Fibroblast of skin of right biceps (primary cell): ENCODE measurements at regions not wholly inside any gene's neighbourhood (a gene's known extent, or its start where the extent isn't known, plus 50 kb on each side); places are given as distances from the start of the nearest gene placed in this dataset.
A peak's percentile ranks its signal among the peaks of the same experiment; 100 is the strongest.
"Not testable (repeated sequence)": the region's sequence is repeated elsewhere in the genome, so short reads cannot be mapped to it uniquely, and the experiment has no call there.

Source experiments
- DNase-seq: peaks from one replicate; pipeline ENCODE4 v3.0.0-alpha.2; 2013

DNA sequence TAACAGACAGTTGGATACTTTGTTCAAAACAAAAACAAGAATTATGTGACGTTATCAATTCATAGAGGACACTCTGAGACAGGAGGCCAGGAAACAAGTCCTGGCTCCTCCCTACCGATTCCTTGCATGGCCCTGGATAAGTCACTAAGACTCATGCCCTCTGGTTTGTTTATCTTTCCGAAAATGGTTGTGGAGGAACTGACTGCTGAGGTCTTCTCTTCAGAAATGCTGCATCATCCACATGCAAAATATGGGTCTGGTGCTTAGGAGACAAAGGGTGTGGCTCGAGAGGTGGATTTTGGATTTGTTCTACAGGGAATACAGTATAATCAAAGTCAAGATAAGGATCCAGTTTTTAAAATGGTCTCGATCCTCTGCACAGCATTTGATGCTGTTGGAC, 130.9 kb downstream of the RELL1 start:
- DNase-seq = no peak

- not testable (repeated sequence) for DNase-seq
These were observed 136.3 kb downstream of the RELL1 start for GRCh38 chr4:37549866-37550265.

DNA sequence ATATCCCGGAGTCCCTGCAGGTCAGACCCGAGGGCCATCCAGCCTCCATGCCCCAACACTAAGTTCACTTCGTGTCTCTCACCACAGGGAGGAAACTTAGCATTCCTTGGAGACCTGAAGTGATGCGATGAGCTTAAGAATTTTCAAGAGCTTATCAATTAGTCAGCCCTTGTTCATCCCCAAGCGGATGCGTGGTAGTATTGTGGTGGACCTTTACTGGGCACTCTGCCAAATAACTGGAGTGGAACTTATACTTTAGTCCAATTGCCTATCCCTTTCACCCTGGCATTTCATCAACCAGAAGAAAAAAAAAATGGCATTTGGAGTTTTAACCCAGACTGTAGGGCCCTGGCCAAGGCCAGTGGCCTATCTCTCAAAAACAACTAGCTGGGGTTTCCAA, 137.1 kb downstream of the RELL1 start:
- DNase-seq = peak; percentile 84

- DNase-seq = no peak
These were observed 139.6 kb downstream of the RELL1 start for GRCh38 chr4:37546586-37546985.

DNA sequence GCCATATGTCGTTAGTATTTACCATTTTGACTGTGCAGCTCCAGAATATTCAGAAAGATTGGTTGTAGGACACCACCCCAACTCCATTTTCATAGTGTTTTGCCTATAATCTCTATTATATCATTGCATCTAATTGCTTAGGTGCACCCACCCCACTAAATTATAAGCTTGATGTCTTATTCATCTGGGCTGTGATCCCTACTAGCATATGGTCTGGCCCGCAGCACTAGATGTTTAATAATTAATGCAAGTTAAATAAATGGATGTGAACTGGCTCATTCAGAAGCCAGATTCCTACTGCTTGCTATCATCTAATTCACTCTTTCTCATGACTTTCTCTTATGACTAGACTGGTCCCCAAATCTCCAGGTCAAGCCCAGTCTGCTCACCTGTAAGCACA, 143.5 kb downstream of the RELL1 start:
- no peak for DNase-seq

- DNase-seq = no peak
These were observed 144.2 kb downstream of the RELL1 start for GRCh38 chr4:37541956-37542355.

- no peak for DNase-seq
These were observed 145.7 kb downstream of the RELL1 start for GRCh38 chr4:37540486-37540885.

DNA sequence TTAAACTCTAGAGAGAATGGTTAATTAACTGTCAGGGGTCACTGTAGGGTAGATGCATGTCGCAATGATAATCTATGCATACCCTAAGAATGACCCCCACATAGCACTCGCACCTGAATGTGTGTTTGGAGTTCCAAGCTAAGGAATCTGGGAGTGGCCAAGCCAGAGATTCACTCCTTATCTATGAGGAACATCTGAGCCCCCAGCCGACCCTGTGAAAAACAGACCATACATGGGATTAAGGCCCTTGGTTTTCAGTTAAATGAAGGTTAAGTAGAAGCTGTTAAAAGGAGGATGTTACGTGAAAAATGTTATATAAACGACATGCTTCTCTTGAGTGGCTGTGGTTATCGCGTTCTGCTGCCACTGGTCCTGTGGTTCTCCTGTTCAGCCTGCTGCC, 147.2 kb downstream of the RELL1 start:
- no peak for DNase-seq

GRCh38 chr4:37537484-37537883, 148.7 kb downstream of the RELL1 start:
- no peak for DNase-seq

GRCh38 chr4:37535872-37536271, 150.3 kb downstream of the RELL1 start:
- DNase-seq = no peak

GRCh38 chr4:37533286-37534033, 152.7 kb downstream of the RELL1 start:
- no peak for DNase-seq

GRCh38 chr4:37531151-37531550, 155.0 kb downstream of the RELL1 start:
- no peak for DNase-seq

- no peak for DNase-seq
These were observed 155.7 kb downstream of the RELL1 start for GRCh38 chr4:37530451-37530850.

DNA sequence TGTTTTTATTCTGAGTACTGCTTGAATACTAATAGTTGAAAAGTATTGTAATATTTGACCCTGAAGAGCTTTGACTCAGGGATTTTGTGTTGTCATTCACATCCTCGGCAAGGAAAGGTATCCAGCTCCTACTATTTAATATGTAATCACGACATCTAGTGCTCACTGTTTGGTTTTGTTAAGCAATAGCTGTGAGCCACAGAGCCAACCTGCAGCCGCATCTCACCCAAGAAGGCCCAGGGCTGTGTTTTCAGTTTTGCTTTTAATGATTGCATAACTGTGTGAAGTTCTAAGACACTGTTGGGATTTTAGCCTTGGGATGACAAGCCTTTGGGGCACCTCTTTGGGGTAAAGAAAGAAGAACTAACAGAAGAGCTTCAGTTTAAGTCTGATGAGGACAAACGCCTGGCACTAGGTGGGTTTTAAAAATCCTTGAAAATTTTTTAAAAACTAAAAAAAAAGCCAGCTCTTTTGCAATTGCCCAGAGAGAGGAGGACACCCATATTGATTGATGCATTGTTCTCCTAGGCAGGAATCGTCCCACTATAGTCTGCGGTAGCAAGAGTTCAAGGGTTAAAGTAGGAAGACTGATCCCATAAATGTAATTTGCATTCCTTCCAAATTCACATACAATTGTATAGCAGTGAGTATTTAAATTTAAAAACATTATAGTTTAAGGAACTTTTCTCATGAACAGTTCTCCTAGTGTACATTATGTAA, 157.8 kb downstream of the RELL1 start:
- DNase-seq = no peak

DNA sequence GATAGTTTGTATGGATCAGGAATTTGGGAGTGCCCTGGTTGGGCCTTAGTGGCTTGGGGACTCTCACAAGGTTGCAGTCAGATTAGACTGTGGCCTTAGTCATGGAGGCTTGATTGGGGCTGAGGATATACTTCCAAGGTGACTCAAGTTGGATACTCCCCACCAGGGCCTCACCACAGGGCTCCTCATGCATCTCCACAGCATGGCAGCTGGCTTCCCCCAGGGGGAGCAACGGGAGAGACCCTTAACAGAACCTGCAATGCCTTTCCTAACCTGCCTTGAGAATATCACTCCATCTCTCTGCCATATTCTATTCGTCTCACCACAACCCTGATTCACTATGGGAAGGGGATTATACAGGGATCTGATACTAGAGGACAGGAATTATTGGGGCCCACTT, 161.9 kb downstream of the RELL1 start:
- DNase-seq = no peak

GRCh38 chr4:37522996-37523395, 163.2 kb downstream of the RELL1 start:
- DNase-seq = no peak

DNA sequence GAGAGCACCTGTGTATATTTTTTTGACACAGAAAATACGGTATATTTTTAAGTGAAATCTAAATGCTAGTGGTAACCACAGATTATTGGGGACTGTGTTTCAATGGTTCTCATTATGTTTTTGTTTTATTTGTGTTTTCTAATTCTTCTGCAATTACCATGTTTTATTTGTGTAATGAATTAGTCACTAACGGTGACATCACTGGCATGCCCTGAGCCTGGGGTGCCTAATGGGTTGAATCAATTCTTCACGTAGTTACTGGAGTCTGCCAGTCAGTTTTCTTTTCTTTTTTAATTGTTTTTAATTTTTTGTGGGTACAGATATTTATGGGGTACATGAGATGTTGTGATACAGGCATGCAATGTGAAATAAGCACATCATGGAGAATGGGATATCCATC, 168.8 kb downstream of the RELL1 start:
- no peak for DNase-seq

DNA sequence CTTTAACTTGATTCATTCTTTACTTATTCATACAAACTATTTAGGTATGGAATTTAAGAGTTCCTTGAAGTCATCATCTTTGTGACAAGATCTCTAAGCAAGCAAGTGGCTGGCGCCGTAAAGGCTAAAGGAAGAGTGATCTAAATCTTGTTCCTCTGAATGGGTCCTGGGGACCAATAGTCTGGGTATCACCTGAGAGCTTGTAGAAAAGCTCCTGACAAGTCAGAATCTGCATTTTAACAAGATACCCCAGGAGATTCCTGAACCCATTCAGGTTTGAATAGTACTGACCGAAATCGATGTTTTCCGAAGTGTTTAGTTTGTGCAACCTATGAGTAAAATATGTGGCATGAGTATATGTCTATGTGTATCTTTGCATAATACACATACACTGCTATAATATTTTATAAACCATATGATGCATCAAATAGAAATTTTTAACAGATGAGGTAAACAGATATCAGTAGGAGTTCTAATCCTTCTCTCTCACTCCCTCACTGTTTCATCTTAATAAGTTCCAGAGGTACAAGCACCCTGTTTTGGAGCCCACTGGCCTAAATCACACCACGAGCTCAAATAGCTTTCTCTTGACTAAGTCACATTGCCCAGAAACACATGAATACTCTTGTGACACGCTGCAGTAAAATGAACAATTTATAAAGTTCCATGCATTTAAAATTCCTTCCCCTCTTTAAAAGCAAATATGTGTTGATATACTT, 170.0 kb downstream of the RELL1 start:
- peak; percentile 43 for DNase-seq

DNA sequence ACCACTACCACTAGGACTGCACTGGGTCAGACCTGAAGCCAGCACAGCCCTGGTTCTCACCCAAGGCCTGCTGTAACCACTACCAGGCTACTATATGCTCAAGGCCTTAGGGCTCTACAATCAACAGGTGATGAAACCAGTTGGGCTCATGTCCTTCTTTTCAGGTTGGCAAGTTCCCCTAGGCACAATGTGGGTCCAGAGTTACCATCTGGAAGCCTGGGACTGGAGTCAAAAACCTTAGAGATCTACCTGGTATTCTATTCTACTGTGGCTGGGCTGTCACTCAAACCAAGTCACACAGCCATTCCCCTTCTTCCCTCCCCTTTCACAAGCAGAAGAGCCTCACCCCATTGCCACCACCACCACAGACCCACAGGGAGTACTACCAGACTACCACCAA, 175.6 kb downstream of the RELL1 start:
- no peak for DNase-seq

DNA sequence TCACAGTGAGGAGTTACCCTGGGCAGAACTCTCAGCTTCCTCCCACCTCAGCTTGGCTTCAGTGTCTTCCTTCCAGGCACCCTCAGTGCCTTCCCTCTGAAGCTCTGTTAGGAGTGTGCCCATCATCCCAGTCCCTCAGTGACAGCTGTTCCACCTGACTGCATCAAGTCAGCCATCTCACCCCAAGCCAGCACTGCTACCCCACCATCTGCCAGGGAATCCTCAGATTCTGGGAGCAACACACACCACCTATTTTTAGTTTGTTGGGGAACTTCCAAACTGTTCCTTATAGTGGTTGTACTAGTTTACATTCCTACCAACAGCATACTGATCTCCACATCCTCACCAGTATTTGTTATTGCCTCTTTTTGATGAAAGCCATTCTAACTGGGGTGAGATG, 182.9 kb downstream of the RELL1 start:
- no peak for DNase-seq

DNA sequence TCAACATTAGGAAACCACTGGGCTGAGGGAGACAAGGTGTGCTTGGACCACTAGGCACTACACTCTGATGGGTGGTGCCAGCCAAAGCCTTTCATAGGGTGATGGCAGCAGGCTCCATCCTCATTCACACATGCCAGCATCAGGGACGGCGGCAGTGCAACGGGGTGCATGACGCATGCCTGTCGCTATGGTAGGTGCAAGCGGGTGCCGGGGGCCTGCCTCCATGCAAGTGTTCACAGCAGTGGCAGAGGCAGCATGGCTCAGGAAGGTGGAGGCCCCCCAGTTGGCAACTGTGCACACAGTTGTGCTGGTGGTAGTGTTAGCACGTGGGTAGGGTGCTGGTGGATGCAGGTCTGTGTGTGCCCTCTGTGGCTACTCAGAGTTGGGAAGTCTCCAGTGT, 184.1 kb downstream of the RELL1 start:
- no peak for DNase-seq
